ENCODE measurements at regions not wholly inside any gene's neighbourhood (a gene's known extent, or its start where the extent isn't known, plus 50 kb on each side); places are given as distances from the start of the nearest gene placed in this dataset.

DNA sequence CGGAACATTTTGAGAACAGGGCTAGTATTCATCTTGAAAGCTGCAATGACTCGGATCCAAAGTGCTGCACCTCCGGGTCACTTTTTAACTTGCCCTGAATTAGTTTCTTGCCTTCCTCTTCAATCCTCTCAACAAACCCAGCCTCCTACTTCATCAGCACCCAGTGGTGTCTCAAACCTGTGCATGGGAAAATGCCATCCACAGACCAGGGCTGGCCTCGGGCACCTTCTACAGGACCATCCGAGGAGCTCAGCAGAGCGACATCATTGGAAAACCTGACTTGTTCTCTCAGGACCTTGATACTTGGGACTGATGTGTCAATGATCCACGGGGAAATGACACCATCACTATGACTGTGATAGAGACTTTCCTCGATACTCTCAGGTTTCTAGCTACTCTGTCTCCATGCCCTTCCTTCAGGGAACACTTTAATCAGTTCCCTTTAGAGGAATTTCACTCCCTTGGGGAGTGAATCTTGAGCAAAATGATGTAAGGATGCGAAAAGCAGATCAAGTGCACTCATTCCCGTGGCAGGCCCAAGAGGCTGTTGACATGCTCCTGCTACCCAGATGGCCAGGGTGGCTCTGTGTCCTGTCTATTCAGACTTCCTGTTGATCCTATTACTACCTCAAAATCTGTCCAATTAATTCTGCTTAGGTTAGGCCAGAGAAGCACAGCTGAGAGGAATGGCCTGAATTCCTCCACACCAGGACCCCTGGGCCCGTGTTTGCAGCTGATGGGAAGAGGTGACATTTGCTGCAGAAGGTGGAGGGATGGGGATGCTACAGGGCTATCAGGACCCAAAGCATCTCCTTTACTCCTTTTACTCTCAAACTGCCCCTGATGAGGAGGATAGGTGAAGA lies 96.5 kb upstream of the SLC25A48 start:
- TF ChIP-seq YY1 (IDR thresholded peaks at IDR 0.05; ENCODE audit: low read depth) = no peak
- TF ChIP-seq POLR2AphosphoS5 (IDR thresholded peaks at IDR 0.05; ENCODE audit: low read depth, low read length) = no peak
- TF ChIP-seq RFX5 (IDR thresholded peaks at IDR 0.05; ENCODE audit: low read length) = no peak
- no peak for TF ChIP-seq CTCF (IDR thresholded peaks at IDR 0.05)
- no peak for TF ChIP-seq MXI1 (IDR thresholded peaks at IDR 0.05; ENCODE audit: low read depth, low read length)
